Neural cell (in vitro differentiated cells): ENCODE measurements at regions not wholly inside any gene's neighbourhood (a gene's known extent, or its start where the extent isn't known, plus 50 kb on each side); places are given as distances from the start of the nearest gene placed in this dataset.
A peak's percentile ranks its signal among the peaks of the same experiment; 100 is the strongest.

ENCODE experiments used
- H2AFZ ChIP-seq: fragments of 200-600, 300-800 bp; sonication (generic), shearing (Covaris generic); 2 replicates; pipeline ENCODE4 v1.6.0; 2014; ENCODE audit warnings: low read depth, mild to moderate bottlenecking, antibody characterized with exemption, low read length, moderate library complexity
- H3F3A ChIP-seq: fragments of 200-600 bp; shearing (Covaris generic); 2 replicates; pipeline ENCODE4 v1.6.1; 2016; ENCODE audit warnings: mild to moderate bottlenecking, moderate library complexity, mixed read lengths, antibody characterized with exemption, low read length; ENCODE audit not compliant: insufficient read depth, poor library complexity, severe bottlenecking
- H3K27ac ChIP-seq: fragments of 200-600, 300-800 bp; sonication (generic), shearing (Covaris generic); 2 replicates; pipeline ENCODE4 v1.5.1; 2014; ENCODE audit warnings: mild to moderate bottlenecking, low read length, moderate library complexity
- H3K27me3 ChIP-seq: fragments of 300-800, 200-600 bp; sonication (generic), shearing (Covaris generic); 2 replicates; pipeline ENCODE4 v1.6.0; 2014; ENCODE audit warnings: mild to moderate bottlenecking, low read depth, low read length, moderate library complexity; ENCODE audit not compliant: insufficient read depth
- H3K36me3 ChIP-seq: fragments of 300-800, 200-600 bp; sonication (generic), shearing (Covaris generic); 2 replicates; pipeline ENCODE4 v1.5.1; 2014; ENCODE audit warnings: mild to moderate bottlenecking, antibody characterized with exemption, low read length, moderate library complexity; ENCODE audit not compliant: insufficient read depth
- H3K4me2 ChIP-seq: fragments of 300-800, 200-600 bp; sonication (generic), shearing (Covaris generic); 2 replicates; pipeline ENCODE4 v1.6.0; 2014; ENCODE audit warnings: mild to moderate bottlenecking, low read length
- H3K4me3 ChIP-seq: fragments of 300-800, 200-600 bp; sonication (generic), shearing (Covaris generic); 2 replicates; pipeline ENCODE4 v1.5.1; 2014; ENCODE audit warnings: mild to moderate bottlenecking, low read length, moderate library complexity
- H3K79me2 ChIP-seq: fragments of 200-600 bp; shearing (Covaris generic); replicated peaks from 2 replicates; pipeline ENCODE4 v1.6.0; 2014; ENCODE audit warnings: mild to moderate bottlenecking, low read length, moderate library complexity; ENCODE audit not compliant: insufficient read depth
- H3K9ac ChIP-seq: fragments of 300-800, 200-600 bp; sonication (generic), shearing (Covaris generic); 2 replicates; pipeline ENCODE4 v1.6.1; 2016; ENCODE audit warnings: mild to moderate bottlenecking, low read length, mixed read lengths
- H3K9me2 ChIP-seq: fragments of 200-600 bp; shearing (Covaris generic); 2 replicates; pipeline ENCODE4 v1.6.1; 2016; ENCODE audit warnings: mild to moderate bottlenecking, low read length, mixed read lengths; ENCODE audit not compliant: insufficient read depth
- H3K9me3 ChIP-seq: fragments of 200-600, 300-800 bp; sonication (generic), shearing (Covaris generic); 2 replicates; pipeline ENCODE4 v1.6.1; 2016; ENCODE audit warnings: mild to moderate bottlenecking, mixed run types, low read length, moderate library complexity, mixed read lengths
- H4K20me1 ChIP-seq: fragments of 200-600 bp; shearing (Covaris generic); 2 replicates; pipeline ENCODE4 v1.6.1; 2016; ENCODE audit warnings: mild to moderate bottlenecking, mixed run types; ENCODE audit not compliant: insufficient read depth
- EP300 ChIP-seq: fragments of 450-650 bp; conservative IDR thresholded peaks from 2 replicates; pipeline ENCODE4 v1.6.1; 2014; ENCODE audit warnings: antibody characterized with exemption, mild to moderate bottlenecking, moderate library complexity; ENCODE audit not compliant: poor library complexity, severe bottlenecking
- EZH2 ChIP-seq: fragments of 200-600, 300-800 bp; shearing (Covaris generic), sonication (generic); IDR thresholded peaks from 2 replicates; pipeline ENCODE4 v1.6.1; 2014; ENCODE audit warnings: antibody characterized with exemption, low read length, borderline replicate concordance, mild to moderate bottlenecking; ENCODE audit not compliant: insufficient read depth, poor library complexity, severe bottlenecking
- MXI1 ChIP-seq: fragments of 450-650 bp; conservative IDR thresholded peaks from 2 replicates; pipeline ENCODE4 v1.6.1; 2014; ENCODE audit warnings: antibody characterized with exemption, mild to moderate bottlenecking; ENCODE audit not compliant: poor library complexity, severe bottlenecking
- POLR2AphosphoS5 ChIP-seq: IDR thresholded peaks from 2 replicates; pipeline ENCODE4 v1.6.1; 2012
- RAD21 ChIP-seq: fragments of 450-650 bp; conservative IDR thresholded peaks from 2 replicates; pipeline ENCODE4 v1.6.1; 2014; ENCODE audit warnings: antibody characterized with exemption, mild to moderate bottlenecking, moderate library complexity
- SMC3 ChIP-seq: fragments of 450-650 bp; conservative IDR thresholded peaks from 2 replicates; pipeline ENCODE4 v1.6.1; 2014; ENCODE audit warnings: antibody characterized with exemption, mild to moderate bottlenecking, moderate library complexity; ENCODE audit not compliant: poor library complexity
- TAF1 ChIP-seq: IDR thresholded peaks from 2 replicates; pipeline ENCODE4 v1.6.1; 2012; ENCODE audit warnings: low read depth
- TF ChIP-seq, protein P1 (sequence below): fragments of 450-650 bp; IDR thresholded peaks from 2 replicates; pipeline ENCODE4 v1.5.1; 2014; ENCODE audit warnings: antibody characterized with exemption, mild to moderate bottlenecking, moderate library complexity; ENCODE audit not compliant: poor library complexity, severe bottlenecking
- TF ChIP-seq, protein P2 (sequence below): IDR thresholded peaks from 2 replicates; pipeline ENCODE4 v1.6.1; 2012; ENCODE audit warnings: borderline replicate concordance

GRCh38 chr4:74624351-74625151 is 169.8 kb downstream of the BTC start:
- H3K4me2 ChIP-seq = no peak overlapping the region
- no peaks in the 10 kb centered on the region for H3F3A ChIP-seq
- no peak overlapping the region for H2AFZ ChIP-seq
- no peaks in the 10 kb centered on the region for H3K9me3 ChIP-seq
- H3K4me3 ChIP-seq = no peak overlapping the region
- H3K79me2 ChIP-seq = no peaks in the 10 kb centered on the region
- no peak overlapping the region for H3K27ac ChIP-seq
- H3K27me3 ChIP-seq = no peaks in the 10 kb centered on the region
- no peaks in the 10 kb centered on the region for H3K9me2 ChIP-seq
- TF ChIP-seq POLR2AphosphoS5 (no peak), MXI1 (no peak)
- H3K36me3 ChIP-seq = no peaks in the 10 kb centered on the region
- H3K9ac ChIP-seq = no peak overlapping the region
- H4K20me1 ChIP-seq = no peaks in the 10 kb centered on the region

DNA sequence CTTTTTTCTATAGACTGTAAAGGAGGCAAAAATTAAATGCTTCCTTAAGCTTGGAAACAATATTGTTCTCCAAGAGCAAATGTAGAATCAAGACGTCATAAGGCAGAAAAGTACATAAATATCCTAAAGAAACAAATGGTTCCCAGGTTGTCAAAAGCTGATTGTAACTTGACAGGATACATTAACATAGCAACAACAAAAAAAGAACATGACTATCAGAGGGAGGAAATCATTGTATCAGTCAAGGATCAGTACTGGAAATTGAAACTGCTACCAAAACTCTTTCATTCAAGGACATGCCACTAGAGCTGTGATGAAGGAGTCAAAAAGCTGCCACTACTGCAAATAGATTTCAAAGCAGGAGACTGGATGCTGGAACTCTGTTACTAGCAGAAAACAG is 168.3 kb downstream of the BTC start:
- H3K36me3 ChIP-seq = no peaks in the 10 kb centered on the region
- TF ChIP-seq SMC3 (no peak), EZH2 (no peak), MXI1 (no peak), EP300 (peak; percentile 30)

GRCh38 chr4:74627093-74627492 is 167.2 kb downstream of the BTC start:
- Histone ChIP-seq H3K4me3 (no peak overlapping the region), H3K4me2 (no peak overlapping the region), H3K9ac (no peak overlapping the region), H3K27ac (no peak overlapping the region), H3K9me2 (no peaks in the 10 kb centered on the region), H4K20me1 (no peaks in the 10 kb centered on the region), H2AFZ (no peak overlapping the region), H3F3A (no peaks in the 10 kb centered on the region), H3K36me3 (no peaks in the 10 kb centered on the region), H3K9me3 (no peaks in the 10 kb centered on the region), H3K27me3 (no peaks in the 10 kb centered on the region), H3K79me2 (no peaks in the 10 kb centered on the region)
- TF ChIP-seq, protein P1, sequence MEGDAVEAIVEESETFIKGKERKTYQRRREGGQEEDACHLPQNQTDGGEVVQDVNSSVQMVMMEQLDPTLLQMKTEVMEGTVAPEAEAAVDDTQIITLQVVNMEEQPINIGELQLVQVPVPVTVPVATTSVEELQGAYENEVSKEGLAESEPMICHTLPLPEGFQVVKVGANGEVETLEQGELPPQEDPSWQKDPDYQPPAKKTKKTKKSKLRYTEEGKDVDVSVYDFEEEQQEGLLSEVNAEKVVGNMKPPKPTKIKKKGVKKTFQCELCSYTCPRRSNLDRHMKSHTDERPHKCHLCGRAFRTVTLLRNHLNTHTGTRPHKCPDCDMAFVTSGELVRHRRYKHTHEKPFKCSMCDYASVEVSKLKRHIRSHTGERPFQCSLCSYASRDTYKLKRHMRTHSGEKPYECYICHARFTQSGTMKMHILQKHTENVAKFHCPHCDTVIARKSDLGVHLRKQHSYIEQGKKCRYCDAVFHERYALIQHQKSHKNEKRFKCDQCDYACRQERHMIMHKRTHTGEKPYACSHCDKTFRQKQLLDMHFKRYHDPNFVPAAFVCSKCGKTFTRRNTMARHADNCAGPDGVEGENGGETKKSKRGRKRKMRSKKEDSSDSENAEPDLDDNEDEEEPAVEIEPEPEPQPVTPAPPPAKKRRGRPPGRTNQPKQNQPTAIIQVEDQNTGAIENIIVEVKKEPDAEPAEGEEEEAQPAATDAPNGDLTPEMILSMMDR = no peak
- TF ChIP-seq, protein P2, sequence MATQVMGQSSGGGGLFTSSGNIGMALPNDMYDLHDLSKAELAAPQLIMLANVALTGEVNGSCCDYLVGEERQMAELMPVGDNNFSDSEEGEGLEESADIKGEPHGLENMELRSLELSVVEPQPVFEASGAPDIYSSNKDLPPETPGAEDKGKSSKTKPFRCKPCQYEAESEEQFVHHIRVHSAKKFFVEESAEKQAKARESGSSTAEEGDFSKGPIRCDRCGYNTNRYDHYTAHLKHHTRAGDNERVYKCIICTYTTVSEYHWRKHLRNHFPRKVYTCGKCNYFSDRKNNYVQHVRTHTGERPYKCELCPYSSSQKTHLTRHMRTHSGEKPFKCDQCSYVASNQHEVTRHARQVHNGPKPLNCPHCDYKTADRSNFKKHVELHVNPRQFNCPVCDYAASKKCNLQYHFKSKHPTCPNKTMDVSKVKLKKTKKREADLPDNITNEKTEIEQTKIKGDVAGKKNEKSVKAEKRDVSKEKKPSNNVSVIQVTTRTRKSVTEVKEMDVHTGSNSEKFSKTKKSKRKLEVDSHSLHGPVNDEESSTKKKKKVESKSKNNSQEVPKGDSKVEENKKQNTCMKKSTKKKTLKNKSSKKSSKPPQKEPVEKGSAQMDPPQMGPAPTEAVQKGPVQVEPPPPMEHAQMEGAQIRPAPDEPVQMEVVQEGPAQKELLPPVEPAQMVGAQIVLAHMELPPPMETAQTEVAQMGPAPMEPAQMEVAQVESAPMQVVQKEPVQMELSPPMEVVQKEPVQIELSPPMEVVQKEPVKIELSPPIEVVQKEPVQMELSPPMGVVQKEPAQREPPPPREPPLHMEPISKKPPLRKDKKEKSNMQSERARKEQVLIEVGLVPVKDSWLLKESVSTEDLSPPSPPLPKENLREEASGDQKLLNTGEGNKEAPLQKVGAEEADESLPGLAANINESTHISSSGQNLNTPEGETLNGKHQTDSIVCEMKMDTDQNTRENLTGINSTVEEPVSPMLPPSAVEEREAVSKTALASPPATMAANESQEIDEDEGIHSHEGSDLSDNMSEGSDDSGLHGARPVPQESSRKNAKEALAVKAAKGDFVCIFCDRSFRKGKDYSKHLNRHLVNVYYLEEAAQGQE = no peak
- TF ChIP-seq EZH2 (no peak), TAF1 (no peak), SMC3 (no peak), POLR2AphosphoS5 (no peak), EP300 (no peak), RAD21 (no peak), MXI1 (no peak)

More for the DNA sequence above, 168.3 kb downstream of the BTC start:
- Histone ChIP-seq H3K4me3 (no peak overlapping the region), H3K4me2 (no peak overlapping the region), H3K27ac (no peak overlapping the region), H3F3A (no peaks in the 10 kb centered on the region), H3K9me3 (no peaks in the 10 kb centered on the region), H4K20me1 (no peaks in the 10 kb centered on the region), H3K79me2 (no peaks in the 10 kb centered on the region), H2AFZ (no peak overlapping the region), H3K27me3 (no peaks in the 10 kb centered on the region), H3K9me2 (no peaks in the 10 kb centered on the region), H3K9ac (no peak overlapping the region)
